NCI-H446 (cell line): ENCODE measurements at regions not wholly inside any gene's neighbourhood (a gene's known extent, or its start where the extent isn't known, plus 50 kb on each side); places are given as distances from the start of the nearest gene placed in this dataset.

Source experiments
- DNase-seq, 2 experiments: peaks; one replicate each; lab custom pipeline; 2025; lab: John Stamatoyannopoulos, UW

DNA sequence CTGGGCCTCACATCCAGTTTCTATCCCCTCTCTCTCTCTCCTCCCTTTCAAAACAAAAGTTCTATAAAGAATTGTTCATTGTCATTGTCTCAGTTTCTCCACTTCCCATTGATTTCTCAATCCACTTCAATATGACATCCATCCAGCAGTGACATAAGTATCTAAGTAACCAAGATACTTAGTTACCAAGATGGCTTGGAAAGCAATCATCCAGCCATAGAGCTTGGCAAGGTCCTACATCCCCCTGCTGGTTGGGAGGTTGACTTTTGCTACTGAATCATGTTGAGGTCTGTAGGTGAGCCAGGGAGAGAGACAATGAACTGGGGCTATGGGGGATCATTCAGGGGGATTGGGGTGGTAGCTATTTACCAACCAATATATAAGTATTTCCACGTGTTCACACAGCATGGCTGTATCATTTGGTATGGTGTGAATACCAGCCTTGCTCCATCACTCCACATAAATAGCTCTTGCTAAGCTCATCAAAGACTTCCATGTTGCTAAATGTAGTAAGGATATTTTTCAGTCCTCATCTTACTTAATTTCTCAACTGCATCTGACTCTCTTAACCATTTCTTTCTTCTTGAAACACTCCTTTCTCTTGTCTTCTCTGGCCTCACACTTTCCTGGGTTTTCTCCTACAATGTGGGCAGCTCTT, 58.8 kb upstream of the NTRK3 start:
- no peak for DNase-seq

DNA sequence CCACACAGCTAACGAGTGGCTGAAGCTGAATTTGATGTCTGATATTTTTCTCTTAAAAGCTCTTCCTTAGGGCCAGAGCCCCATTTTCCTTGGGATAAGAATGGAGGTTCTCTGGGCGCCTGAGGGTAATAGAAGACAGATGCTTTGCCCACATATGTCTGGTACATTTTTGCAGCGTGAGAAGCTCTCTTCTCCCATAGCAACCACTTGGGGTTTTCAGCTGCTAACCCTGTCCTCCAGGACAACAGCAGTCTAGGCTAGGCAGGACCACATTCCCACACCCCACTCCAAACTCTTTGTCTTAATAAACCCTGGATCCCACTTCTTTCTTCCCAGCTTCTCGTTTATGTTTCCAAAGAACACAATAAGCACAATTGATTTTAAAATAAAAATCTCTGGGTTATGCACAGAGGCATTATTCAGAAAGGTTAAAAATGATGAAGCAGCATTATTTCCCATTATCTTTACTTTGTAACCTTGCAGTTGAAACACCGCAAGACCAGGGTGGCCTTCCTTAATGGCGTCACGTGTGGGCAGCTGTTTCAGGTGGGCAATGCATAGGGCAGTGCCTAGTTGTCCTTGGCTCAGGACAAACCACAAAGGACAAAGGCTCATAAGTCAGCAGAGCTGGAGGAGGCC, 56.5 kb upstream of the NTRK3 start:
- DNase-seq: no peak

DNA sequence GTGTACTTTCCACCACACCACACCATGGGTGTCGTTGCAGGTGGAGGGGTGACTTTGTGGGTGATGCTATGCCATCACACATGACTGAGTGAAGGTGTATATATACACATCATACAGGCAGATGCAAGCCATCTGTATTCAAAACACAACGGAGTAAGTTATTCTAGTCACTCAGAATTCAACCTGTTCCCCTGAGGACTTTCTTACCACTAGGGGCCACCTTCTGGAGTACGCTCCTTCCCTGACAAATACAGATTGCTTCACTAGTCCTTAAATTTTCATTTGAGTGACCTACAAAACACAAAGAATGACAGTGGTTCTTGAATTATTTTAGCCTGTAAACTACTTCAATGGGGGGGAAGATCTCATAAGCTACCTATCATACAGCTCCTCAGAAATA, 52.8 kb upstream of the NTRK3 start:
- no peak for DNase-seq

DNA sequence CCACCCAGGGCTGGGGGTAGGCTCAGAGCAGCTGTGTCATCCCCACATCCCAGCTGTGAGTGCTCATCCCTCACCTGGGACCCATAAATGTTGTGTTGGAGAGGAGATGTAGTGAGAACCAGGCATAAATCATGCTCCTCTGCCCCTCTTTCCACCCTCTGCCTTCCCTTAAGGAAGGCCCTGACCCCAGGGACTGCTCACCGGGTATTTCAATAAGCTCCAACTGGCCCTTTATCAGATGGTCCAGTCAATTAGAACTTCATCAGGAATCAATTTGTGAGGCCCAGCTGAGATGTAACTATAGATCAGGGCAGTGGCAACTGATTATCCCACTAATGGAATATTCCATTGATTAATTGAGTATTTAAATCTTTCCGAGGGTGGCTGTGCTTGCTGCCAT, 50.8 kb upstream of the NTRK3 start:
- no peak for DNase-seq
